ENCODE measurements at regions not wholly inside any gene's neighbourhood (a gene's known extent, or its start where the extent isn't known, plus 50 kb on each side); places are given as distances from the start of the nearest gene placed in this dataset.
"Not testable (repeated sequence)": the region's sequence is repeated elsewhere in the genome, so short reads cannot be mapped to it uniquely, and the experiment has no call there.

DNA sequence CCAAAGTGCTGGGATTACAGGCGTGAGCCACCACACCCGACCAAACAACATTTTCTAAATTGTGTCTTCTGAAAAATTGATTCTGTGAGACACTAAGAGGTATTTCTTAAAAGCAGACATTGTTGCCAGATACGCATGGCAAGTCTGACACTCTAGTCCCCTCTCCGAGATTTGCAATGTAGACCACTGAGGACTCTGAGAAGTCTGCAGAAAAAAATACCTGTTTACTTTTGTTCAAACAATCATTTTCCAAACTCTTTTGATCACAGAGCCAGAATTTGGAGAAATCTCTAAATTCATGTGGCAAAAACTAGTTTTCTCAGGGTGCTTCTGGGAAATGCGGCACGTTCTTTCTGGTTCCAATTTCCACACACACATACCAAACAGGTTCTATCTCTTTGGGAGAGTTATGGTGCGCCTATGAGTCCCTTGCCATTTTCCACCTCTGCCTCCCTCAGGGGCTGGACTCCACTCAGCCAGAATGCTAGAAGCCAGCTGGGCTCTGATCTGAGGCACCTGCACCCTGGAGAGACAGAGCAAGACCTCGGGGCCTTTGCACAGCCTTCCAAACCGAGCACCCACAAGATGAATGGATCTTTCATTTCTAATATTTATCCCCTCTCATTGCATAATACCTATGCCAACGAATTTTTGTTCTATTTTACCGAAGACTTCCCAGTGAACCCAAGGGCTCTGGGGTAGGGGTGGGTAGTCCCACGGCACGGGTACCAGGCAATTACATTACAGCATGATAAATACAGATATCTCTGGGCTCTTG, 152.7 kb downstream of the MYCN start:
- Histone ChIP-seq H3K27me3 (ENCODE audit: low read depth) (peaks cover 15% of the 10 kb centered on the region), H3K27ac (replicated peaks) (no peak overlapping the region), H3K9me3 (replicated peaks) (no peaks in the 10 kb centered on the region), H3K4me1 (peaks cover 7% of the 10 kb centered on the region), H3K4me3 (no peak overlapping the region), H3K36me3 (no peaks in the 10 kb centered on the region)
- intact Hi-C loops (cut with micrococcal nuclease), result no loop called here
- DNase-seq, result no peak
- TF ChIP-seq, protein P1, sequence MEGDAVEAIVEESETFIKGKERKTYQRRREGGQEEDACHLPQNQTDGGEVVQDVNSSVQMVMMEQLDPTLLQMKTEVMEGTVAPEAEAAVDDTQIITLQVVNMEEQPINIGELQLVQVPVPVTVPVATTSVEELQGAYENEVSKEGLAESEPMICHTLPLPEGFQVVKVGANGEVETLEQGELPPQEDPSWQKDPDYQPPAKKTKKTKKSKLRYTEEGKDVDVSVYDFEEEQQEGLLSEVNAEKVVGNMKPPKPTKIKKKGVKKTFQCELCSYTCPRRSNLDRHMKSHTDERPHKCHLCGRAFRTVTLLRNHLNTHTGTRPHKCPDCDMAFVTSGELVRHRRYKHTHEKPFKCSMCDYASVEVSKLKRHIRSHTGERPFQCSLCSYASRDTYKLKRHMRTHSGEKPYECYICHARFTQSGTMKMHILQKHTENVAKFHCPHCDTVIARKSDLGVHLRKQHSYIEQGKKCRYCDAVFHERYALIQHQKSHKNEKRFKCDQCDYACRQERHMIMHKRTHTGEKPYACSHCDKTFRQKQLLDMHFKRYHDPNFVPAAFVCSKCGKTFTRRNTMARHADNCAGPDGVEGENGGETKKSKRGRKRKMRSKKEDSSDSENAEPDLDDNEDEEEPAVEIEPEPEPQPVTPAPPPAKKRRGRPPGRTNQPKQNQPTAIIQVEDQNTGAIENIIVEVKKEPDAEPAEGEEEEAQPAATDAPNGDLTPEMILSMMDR (IDR thresholded peaks at IDR 0.05; ENCODE audit: borderline replicate concordance), result no peak

DNA sequence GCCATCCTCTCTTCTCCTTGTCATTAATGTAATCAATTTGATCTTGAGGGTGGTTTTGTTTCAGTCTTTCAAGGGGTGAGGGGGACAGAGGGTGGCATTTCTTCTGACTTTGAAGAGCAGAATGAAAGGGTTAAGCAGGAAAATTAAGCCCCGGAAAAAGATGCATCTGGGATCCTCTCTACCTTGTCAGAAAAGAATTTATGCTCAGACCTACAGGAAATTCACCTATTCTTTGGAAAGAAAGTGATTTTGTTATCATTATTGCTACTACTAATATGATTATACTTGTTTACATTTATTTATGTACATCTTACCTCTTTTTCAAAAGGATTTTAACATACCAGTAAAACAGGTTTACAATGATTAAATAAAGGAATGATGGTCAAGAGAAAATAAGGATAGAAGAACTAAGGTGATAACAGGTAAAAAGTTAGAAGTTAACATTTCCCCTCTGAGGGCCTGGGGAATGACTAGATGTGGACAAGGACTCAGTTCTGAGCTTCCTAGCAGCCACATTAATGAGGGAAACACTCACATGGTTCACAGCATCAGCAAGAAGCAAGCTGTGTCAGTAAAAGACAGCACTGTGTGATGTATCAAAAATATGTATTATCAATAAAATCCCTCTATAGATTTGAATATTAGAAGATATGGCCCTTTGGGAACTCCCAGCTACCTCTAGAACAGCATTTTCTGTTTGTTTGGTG, 151.4 kb downstream of the MYCN start:
- Histone ChIP-seq H3K27ac (replicated peaks) (no peak overlapping the region), H3K27me3 (ENCODE audit: low read depth) (peaks cover 15% of the 10 kb centered on the region), H3K9me3 (replicated peaks) (no peaks in the 10 kb centered on the region), H3K36me3 (no peaks in the 10 kb centered on the region), H3K4me1 (peaks cover 7% of the 10 kb centered on the region), H3K4me3 (no peak overlapping the region)
- intact Hi-C loops (cut with micrococcal nuclease), result no loop called here
- TF ChIP-seq, protein P1 (IDR thresholded peaks at IDR 0.05; ENCODE audit: borderline replicate concordance), result no peak
- no peak for DNase-seq

DNA sequence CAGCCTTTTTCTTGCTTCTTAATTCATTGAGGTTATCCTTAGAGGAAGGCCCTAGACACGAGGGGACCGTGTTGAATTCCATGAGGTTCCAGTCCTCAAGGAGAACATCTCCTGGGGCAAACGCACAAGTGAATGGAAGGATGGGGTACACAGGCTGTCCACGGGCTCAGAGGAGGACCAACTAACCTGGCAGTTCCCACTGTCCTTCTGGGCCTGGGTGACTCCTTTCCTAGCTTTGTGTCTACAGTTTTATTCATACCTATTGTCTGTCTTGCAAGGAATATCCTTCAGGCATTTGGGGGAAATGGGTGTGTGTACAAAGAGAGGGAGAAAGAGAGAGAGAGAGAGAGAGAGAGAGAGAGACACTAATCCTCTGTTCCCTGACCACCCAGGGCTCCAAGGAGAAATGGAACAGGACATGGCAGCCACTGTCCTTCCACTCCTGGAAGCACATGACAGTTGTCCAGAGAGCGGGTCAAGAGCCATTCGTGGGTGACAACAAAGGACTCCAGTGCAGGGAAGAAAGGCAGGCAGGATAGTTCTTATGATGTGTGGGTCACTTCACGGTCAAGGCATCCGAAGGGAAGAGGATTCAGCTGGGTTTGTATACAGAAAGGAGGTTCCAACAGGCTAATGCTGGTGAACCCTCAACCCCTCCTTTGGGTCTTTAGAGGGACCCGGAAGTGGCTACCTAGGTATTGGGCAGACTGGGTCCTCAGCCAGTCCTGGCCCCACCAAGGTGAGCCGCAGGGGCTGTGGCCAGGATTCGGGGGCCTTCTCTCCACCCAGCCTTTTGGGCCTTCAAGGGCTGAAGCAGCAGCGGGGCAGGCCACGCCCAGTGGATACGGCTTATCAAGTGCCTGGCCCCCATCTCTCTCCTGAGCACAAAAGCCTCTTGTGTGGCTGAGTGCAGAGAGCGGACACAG, 150.6 kb downstream of the MYCN start:
- H3K4me1 ChIP-seq, result peaks cover 7% of the 10 kb centered on the region
- no peak for DNase-seq
- peaks cover 7% of the 10 kb centered on the region for H3K27me3 ChIP-seq (ENCODE audit: low read depth)
- intact Hi-C loops (cut with micrococcal nuclease), result no loop called here
- H3K4me3 ChIP-seq, result no peak overlapping the region
- H3K27ac ChIP-seq (replicated peaks), result no peak overlapping the region
- TF ChIP-seq, protein P1 (IDR thresholded peaks at IDR 0.05; ENCODE audit: borderline replicate concordance), result no peak
- no peaks in the 10 kb centered on the region for H3K9me3 ChIP-seq (replicated peaks)
- H3K36me3 ChIP-seq, result no peaks in the 10 kb centered on the region

DNA sequence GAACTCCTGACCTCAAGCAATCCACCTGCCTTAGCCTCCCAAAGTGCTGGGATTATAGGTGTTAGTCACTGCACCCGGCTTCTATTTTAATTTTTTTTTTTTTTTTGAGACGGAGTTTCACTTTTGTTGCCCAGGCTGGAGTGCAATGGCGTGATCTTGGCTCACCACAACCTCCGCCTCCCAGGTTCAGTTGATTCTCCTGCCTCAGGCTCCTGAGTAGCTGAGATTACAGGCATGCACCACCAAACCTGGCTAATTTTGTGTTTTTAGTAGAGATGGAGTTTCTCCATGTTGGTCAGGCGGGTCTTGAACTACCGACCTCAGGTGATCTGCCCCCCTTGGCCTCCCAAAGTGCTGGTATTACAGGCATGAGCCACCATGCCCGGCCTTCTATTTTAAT, 149.1 kb downstream of the MYCN start:
- H3K4me3 ChIP-seq; H3K27me3 ChIP-seq (ENCODE audit: low read depth); H3K9me3 ChIP-seq (replicated peaks); H3K4me1 ChIP-seq; H3K36me3 ChIP-seq; DNase-seq; intact Hi-C loops (cut with micrococcal nuclease); H3K27ac ChIP-seq (replicated peaks): not testable (repeated sequence)

DNA sequence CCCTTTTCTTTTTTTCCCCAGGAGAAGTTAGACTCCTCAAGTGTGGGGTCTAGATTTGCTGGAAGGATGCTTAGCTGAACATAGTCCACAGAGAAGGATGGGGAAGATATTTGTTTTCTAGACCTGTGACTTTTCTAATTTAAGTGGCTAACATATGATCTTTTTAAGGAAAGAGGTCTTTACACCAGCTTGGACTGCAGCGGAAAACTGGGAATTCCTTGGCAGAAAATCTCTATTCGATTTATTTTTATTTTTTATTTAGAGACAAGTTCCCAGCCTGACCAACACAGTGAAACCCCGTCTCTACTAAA, 148.4 kb downstream of the MYCN start:
- intact Hi-C loops (cut with micrococcal nuclease), result no loop called here
- peaks cover 10% of the 10 kb centered on the region for H3K27me3 ChIP-seq (ENCODE audit: low read depth)
- TF ChIP-seq, protein P1 (IDR thresholded peaks at IDR 0.05; ENCODE audit: borderline replicate concordance), result no peak
- H3K4me1 ChIP-seq, result peaks cover under 1% of the 10 kb centered on the region
- no peaks in the 10 kb centered on the region for H3K9me3 ChIP-seq (replicated peaks)
- no peak for DNase-seq
- H3K27ac ChIP-seq (replicated peaks), result no peak overlapping the region
- no peak overlapping the region for H3K4me3 ChIP-seq
- no peaks in the 10 kb centered on the region for H3K36me3 ChIP-seq

Data from left ventricle myocardium inferior (tissue), 1 donor.